HG02642 (cell line): ENCODE measurements at regions not wholly inside any gene's neighbourhood (a gene's known extent, or its start where the extent isn't known, plus 50 kb on each side); places are given as distances from the start of the nearest gene placed in this dataset.
A peak's percentile ranks its signal among the peaks of the same experiment; 100 is the strongest.
"Not testable (repeated sequence)": the region's sequence is repeated elsewhere in the genome, so short reads cannot be mapped to it uniquely, and the experiment has no call there.

Experiments used
- ATAC-seq: cut with Tn5 transposase; IDR thresholded peaks from one replicate; pipeline ENCODE4 v1.9.1; 2021; ENCODE audit warnings: mild to moderate bottlenecking; ENCODE audit not compliant: unreplicated experiment, poor library complexity

DNA sequence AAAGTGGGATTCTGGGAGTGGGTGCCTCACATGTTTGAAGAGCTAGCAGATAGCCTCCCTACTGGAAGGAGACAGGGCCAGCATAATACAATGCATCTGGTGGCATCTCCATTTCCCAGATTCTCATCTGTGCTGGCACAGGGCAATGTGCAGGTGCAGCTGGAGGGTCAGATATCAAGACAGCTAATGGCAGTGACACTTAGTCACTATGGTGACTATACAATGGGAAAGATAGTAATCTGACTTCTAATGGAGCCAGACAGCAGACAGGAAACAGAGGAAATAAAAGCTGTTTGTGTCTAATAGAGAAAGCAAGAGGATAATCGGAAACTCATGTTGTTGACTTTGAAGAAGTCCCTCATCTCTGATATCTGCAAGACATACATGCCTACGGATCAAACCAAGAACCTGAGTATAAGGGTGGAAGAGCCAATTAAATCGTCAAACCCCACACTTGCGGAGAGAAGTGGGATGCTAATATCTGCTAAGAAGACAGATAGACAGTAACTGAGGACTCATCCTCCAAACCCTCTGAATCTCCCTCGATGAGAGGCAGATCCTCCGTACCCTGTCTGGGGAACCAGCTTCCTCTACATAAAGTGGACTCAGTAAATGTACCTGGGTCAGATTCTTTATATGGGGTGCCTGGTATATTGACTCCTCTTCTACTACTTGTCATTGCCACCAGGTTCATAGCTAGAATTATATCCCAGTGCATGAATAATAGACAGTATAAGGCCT lies 692.7 kb downstream of the SOCS6 start:
- no peak for ATAC-seq

DNA sequence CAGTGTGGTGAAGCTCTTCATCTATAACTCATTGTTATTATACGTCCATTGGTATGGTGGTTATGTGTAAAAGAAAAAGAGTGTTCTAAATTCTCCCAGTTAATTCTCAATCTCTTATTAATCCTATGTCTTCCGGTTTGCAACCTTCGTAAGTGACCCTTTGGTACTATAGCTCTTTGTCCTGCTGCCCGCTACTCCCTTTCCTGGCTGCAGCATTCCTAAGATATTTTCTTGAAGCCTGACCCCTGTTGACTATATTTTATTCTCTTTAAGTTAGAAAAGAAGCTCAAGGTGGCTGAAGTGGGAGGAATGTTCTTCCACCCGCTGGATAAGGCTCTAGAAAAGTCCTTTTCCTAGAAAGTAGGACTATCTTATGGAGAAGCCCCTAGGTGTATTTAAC lies 684.8 kb downstream of the SOCS6 start:
- ATAC-seq: no peak

DNA sequence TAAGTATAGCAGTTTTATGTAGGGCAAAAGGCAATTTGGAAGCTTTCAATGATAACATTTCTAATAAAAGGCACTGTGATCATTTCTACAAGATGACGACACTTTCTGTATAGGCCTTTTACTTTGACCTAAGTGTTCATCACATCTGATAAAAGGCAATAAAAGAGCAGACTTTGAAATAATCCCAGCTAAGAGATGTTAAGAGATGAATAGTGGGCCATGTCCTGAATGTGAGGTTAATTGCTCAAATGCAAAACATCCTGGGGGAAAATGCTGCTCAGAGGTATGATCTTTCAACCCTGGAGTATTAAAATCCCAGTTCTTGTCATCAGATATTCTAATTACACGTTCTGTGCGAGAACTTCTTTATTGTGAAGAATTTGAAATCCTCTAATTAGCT lies 677.6 kb downstream of the SOCS6 start:
- no peak for ATAC-seq

DNA sequence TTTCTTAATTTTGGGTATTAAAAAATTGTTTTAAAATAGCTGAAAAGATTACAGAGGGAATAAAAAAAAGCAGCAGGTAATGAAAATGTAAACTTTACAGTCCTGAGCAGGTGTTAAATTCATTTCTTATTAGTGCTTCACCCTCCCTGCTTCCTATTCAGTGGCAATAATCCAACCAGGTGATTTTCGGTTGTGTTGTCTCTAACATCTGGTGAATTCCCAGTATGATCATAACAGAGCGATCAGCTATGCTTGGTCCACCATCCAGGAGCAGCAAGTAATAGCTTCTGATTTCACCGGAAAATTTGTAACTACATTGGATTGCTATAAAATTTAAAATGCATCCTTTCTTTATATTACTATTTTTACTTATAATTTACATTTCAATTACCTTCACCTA lies 673.1 kb downstream of the SOCS6 start:
- no peak for ATAC-seq

DNA sequence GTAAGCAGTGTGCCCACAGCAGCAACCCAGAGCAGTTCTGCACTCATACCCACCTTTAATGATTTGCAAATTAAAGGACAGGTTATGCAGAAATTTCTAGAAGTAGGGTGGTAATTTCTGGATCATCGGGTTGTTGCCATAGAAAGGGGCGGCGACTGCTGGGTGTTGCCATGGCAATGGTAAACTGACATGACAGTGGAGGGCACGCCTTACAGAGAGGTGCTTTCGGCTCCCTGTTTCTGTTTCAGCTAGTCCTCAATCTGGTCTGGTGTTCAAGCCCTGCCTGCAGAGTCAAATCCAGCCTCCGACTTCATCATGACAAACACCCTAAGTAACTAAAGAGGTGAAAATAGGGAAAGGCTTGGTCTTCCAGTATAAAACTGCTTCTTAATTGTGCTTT lies 667.7 kb downstream of the SOCS6 start:
- no peak for ATAC-seq

- no peak for ATAC-seq
Observed at GRCh38 chr18:70936160-70936559, 647.3 kb downstream of the SOCS6 start.

- peak; percentile 53 for ATAC-seq
Observed at GRCh38 chr18:70931942-70932814, 643.3 kb downstream of the SOCS6 start.

GRCh38 chr18:70920840-70921374 lies 632.1 kb downstream of the SOCS6 start:
- no peak for ATAC-seq

- ATAC-seq: no peak
Observed at GRCh38 chr18:70907673-70908072, 618.8 kb downstream of the SOCS6 start.

- no peak for ATAC-seq
Observed at GRCh38 chr18:70892381-70892780, 603.5 kb downstream of the SOCS6 start.

DNA sequence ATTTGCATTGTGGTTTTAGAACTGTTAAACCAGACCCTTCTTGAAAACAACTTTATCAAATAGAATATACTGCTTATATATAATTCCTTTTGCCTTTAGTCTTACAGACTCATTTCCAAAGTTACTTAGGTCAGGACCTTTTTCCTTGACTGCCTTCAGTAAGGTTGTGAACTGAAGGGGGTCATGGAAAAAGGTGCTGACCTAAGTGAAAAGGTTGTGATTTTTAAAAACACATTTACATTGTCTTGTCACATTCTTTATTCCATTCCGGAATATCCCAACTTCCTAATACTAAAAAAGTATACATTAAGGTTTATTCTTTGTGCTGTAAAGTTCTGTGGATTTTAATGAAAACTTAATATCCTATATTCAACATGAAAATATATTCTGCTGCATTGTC lies 581.4 kb downstream of the SOCS6 start:
- no peak for ATAC-seq

DNA sequence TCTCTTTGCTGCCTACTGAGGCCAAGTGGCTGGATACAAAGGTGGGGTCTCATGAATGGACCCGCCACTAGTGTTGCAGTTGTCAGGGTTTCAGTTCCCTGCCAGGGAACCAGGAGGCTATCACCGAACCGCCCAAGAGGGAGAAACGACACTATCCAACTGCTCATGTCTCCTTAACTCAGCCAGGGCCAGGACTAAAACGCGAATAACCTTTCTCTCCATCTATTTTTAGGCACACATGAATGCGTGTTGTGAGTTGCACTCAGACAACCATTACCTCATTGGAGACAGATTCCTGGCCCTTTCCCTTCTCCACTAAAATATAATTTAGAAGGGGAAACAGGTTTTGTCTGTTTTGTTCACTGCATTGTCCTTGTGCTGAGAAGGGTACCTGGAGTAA lies 559.5 kb downstream of the SOCS6 start:
- ATAC-seq: no peak

GRCh38 chr18:70840649-70841048 lies 551.8 kb downstream of the SOCS6 start:
- no peak for ATAC-seq

DNA sequence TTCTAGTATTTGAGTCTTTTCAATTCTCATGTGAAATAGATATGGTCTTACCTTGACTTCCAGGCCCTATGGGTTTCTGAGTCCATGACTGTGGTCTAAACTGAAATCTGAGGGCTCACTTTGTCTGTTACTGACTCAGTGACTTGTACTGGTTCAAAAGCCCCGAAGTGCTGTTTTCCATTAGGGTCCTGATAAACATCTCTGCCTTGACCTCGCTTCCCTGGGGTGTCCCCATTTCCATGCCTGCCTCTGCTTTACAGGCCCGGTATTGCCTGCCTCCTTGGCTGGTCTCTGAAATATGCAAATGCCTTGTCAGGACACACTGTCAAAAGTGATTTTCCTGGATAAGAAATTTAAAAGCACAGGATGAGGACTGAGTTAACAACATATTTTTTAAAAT lies 538.8 kb downstream of the SOCS6 start:
- ATAC-seq: no peak

GRCh38 chr18:70826571-70826970 lies 537.7 kb downstream of the SOCS6 start:
- no peak for ATAC-seq

- no peak for ATAC-seq
Observed at GRCh38 chr18:70822691-70823090, 533.8 kb downstream of the SOCS6 start.

- no peak for ATAC-seq
Observed at GRCh38 chr18:70822117-70822516, 533.3 kb downstream of the SOCS6 start.

DNA sequence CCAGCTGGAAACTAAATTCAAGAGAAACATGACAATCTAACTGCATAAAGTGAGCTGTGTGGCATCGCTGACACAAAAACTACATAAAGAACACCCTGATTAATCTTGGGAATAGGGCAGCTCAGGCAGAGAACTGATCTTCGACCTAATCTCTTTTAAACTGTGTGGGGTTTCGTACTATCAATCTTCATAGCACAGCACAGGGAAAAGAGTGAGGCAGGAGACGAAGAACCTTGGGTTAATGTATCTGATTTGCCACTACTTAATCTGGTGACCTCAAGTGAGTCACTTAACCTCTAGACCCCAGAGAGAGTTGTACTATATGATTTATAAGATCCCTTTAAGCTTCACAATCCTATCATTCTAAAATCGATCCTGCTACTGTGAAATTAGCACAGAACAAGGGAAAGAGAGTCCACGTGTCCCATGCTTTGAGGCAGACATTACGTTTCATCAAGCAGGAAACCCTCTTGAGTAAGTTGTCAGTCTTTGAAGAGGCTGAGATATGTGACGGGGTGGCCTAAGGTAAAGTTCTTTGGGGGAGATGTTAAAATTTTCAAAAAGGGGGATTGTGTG lies 519.7 kb downstream of the SOCS6 start:
- no peak for ATAC-seq

GRCh38 chr18:70781860-70782453 lies 493.1 kb downstream of the SOCS6 start:
- ATAC-seq: peak; percentile 97

- not testable (repeated sequence) for ATAC-seq
Observed at GRCh38 chr18:70766254-70766653, 477.4 kb downstream of the SOCS6 start.

DNA sequence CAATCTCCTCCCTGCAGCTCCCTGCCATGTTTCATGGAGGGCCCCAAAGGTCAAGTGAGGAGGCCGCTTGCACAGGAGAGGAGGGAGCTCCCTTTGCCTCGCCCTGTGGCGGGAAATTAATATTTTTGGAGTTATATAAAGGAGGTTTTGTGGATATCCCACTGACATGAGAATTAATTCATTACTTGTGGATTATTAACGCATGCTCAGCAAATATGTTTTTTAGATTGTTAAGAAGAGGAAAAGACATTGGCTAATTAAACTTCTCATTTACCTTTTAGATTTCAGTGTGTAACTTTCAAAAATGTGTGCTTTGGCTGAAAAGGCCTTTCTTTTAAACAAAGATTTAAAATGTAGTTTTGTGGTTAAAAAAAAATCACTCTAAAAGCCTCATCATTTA lies 474.0 kb downstream of the SOCS6 start:
- ATAC-seq: no peak
